Glutamatergic neuron (in vitro differentiated cells): ENCODE measurements at regions not wholly inside any gene's neighbourhood (a gene's known extent, or its start where the extent isn't known, plus 50 kb on each side); places are given as distances from the start of the nearest gene placed in this dataset.

Source experiments
- DNase-seq: peaks from one replicate; pipeline ENCODE4 v3.0.0; 2022
- H3K27ac Mint-ChIP-seq: one replicate; pipeline ENCODE4 v1.8.0; 2020; ENCODE audit warnings: mild to moderate bottlenecking, mixed read lengths, inconsistent platforms; ENCODE audit not compliant: unreplicated experiment
- H3K27me3 Mint-ChIP-seq: one replicate; pipeline ENCODE4 v1.8.0; 2020; ENCODE audit warnings: mild to moderate bottlenecking, moderate library complexity, mixed read lengths, inconsistent platforms; ENCODE audit not compliant: unreplicated experiment
- H3K36me3 Mint-ChIP-seq: one replicate; pipeline ENCODE4 v1.8.0; 2020; ENCODE audit warnings: mild to moderate bottlenecking, mixed read lengths, inconsistent platforms; ENCODE audit not compliant: unreplicated experiment
- H3K4me1 Mint-ChIP-seq: one replicate; pipeline ENCODE4 v1.8.0; 2020; ENCODE audit warnings: mild to moderate bottlenecking, low read depth, mixed read lengths, inconsistent platforms; ENCODE audit not compliant: unreplicated experiment
- H3K4me3 Mint-ChIP-seq: one replicate; pipeline ENCODE4 v1.8.0; 2020; ENCODE audit warnings: mild to moderate bottlenecking, mixed read lengths, inconsistent platforms; ENCODE audit not compliant: unreplicated experiment
- H3K9me3 Mint-ChIP-seq: one replicate; pipeline ENCODE4 v1.8.0; 2020; ENCODE audit warnings: mild to moderate bottlenecking, moderate library complexity, mixed read lengths, inconsistent platforms; ENCODE audit not compliant: unreplicated experiment
- CTCF ChIP-seq: fragments of 200-600 bp; sonication (generic); IDR thresholded peaks from one replicate; pipeline ENCODE4 v1.5.0; 2021; ENCODE audit not compliant: partially characterized antibody, unreplicated experiment

GRCh38 chr11:112596324-112596723, 335.7 kb upstream of the PLET1 start:
- Mint-ChIP-seq H3K27me3 (peaks cover 4% of the 10 kb centered on the region), H3K4me1 (no peaks in the 10 kb centered on the region), H3K27ac (no peak overlapping the region), H3K9me3 (no peaks in the 10 kb centered on the region), H3K4me3 (no peak overlapping the region), H3K36me3 (peaks cover 5% of the 10 kb centered on the region)
- no peak for DNase-seq
- no peak for TF ChIP-seq CTCF

GRCh38 chr11:112597286-112597790, 336.7 kb upstream of the PLET1 start:
- Mint-ChIP-seq H3K27me3 (peaks cover 4% of the 10 kb centered on the region), H3K27ac (no peak overlapping the region), H3K36me3 (peaks cover 5% of the 10 kb centered on the region), H3K4me3 (no peak overlapping the region), H3K4me1 (no peaks in the 10 kb centered on the region), H3K9me3 (no peaks in the 10 kb centered on the region)
- no peak for DNase-seq
- TF ChIP-seq CTCF, result no peak

GRCh38 chr11:112599265-112599664, 338.6 kb upstream of the PLET1 start:
- Mint-ChIP-seq H3K27ac (no peak overlapping the region), H3K4me3 (no peak overlapping the region), H3K4me1 (no peaks in the 10 kb centered on the region), H3K27me3 (peaks cover 1% of the 10 kb centered on the region), H3K36me3 (peaks cover 5% of the 10 kb centered on the region), H3K9me3 (no peaks in the 10 kb centered on the region)
- no peak for DNase-seq
- no peak for TF ChIP-seq CTCF

- Mint-ChIP-seq H3K27me3 (peaks cover 1% of the 10 kb centered on the region), H3K9me3 (no peaks in the 10 kb centered on the region), H3K36me3 (peaks cover 2% of the 10 kb centered on the region), H3K4me1 (no peaks in the 10 kb centered on the region), H3K27ac (no peak overlapping the region), H3K4me3 (no peak overlapping the region)
- no peak for DNase-seq
- TF ChIP-seq CTCF, result no peak
Measured at GRCh38 chr11:112599856-112600533, 339.3 kb upstream of the PLET1 start.

GRCh38 chr11:112605093-112605666, 344.5 kb upstream of the PLET1 start:
- Mint-ChIP-seq H3K27ac (no peak overlapping the region), H3K36me3 (no peaks in the 10 kb centered on the region), H3K4me1 (no peaks in the 10 kb centered on the region)

More at GRCh38 chr11:112605093-112605666, 344.5 kb upstream of the PLET1 start:
- DNase-seq, result no peak
- no peak for TF ChIP-seq CTCF
- Mint-ChIP-seq H3K4me3 (no peak overlapping the region), H3K27me3 (peaks cover 3% of the 10 kb centered on the region), H3K9me3 (no peaks in the 10 kb centered on the region)
